GM06990 (cell line): ENCODE measurements at regions not wholly inside any gene's neighbourhood (a gene's known extent, or its start where the extent isn't known, plus 50 kb on each side); places are given as distances from the start of the nearest gene placed in this dataset.

Source experiments
- DNase-seq: peaks from one replicate; pipeline ENCODE4 v3.0.0-alpha.2; 2011; ENCODE audit not compliant: insufficient read length; ENCODE audit errors: extremely low read depth
- H3K27me3 ChIP-seq: replicated peaks from 2 replicates; pipeline ENCODE4 v1.6.0; 2011; ENCODE audit warnings: low read length; ENCODE audit not compliant: control insufficient read depth, insufficient read depth
- H3K36me3 ChIP-seq: 2 replicates; pipeline ENCODE4 v1.5.1; 2011; ENCODE audit warnings: low read length; ENCODE audit not compliant: control insufficient read depth, insufficient read depth
- H3K4me3 ChIP-seq: replicated peaks from 2 replicates; pipeline ENCODE4 v1.5.1; 2011; ENCODE audit warnings: low read depth, mild to moderate bottlenecking, control low read depth, low read length
- TF ChIP-seq, protein P1 (sequence below): IDR thresholded peaks from 2 replicates; pipeline ENCODE4 v1.5.1; 2011; ENCODE audit warnings: low read length, control low read depth, mild to moderate bottlenecking, inconsistent platforms; ENCODE audit not compliant: insufficient read depth, poor library complexity, severe bottlenecking

DNA sequence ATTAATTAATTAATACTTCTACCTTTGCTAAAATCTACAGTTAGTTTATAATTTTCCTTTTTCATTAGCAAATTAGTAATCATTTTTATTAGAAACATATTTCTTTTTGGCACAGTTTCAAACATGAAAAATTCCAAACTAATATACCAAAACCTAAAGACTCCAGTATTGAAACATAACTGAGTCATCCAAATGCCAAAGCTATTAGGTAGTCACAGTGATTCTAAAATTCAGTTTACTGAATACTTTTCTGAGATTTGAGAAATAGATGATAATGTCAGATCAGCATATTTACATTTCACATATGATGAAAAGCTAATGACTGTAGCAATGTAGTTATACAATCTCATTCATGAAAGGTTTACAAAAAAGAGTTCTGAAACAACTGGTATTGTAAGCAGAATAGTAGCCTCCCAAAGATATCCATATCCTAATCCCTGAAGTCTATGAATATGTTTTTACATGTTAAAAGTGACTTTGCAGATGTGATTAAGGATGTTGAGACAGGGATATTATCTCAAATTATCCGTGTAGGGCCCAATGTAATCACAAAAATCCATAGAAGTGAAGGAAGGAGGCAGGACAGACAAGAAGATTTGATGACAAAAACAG, 680.2 kb upstream of the CHAC2 start:
- Histone ChIP-seq H3K4me3 (no peak overlapping the region), H3K36me3 (no peaks in the 10 kb centered on the region), H3K27me3 (no peaks in the 10 kb centered on the region)
- no peak for DNase-seq
- TF ChIP-seq, protein P1, sequence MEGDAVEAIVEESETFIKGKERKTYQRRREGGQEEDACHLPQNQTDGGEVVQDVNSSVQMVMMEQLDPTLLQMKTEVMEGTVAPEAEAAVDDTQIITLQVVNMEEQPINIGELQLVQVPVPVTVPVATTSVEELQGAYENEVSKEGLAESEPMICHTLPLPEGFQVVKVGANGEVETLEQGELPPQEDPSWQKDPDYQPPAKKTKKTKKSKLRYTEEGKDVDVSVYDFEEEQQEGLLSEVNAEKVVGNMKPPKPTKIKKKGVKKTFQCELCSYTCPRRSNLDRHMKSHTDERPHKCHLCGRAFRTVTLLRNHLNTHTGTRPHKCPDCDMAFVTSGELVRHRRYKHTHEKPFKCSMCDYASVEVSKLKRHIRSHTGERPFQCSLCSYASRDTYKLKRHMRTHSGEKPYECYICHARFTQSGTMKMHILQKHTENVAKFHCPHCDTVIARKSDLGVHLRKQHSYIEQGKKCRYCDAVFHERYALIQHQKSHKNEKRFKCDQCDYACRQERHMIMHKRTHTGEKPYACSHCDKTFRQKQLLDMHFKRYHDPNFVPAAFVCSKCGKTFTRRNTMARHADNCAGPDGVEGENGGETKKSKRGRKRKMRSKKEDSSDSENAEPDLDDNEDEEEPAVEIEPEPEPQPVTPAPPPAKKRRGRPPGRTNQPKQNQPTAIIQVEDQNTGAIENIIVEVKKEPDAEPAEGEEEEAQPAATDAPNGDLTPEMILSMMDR = no peak

DNA sequence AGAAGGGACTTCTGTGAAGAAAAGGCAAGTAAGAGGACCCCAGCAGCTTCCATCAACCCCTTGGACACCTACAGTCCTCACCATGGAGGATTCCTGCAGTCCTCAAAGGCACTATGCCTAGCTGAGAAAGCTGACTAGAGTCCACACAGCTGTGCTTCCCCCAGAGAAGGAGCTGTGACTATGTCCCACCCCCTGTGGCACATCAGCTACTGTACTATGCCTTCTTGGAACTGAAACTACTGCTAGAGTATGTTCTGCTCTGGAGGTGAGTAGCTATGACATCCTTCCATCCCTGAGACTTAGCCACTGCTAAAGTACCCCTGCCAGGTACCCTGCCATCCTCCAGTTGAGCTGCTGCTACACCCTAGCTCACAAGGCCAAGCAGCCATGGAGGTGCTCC, 690.2 kb upstream of the CHAC2 start:
- TF ChIP-seq, protein P1 = no peak
- Histone ChIP-seq H3K4me3 (no peak overlapping the region), H3K36me3 (no peaks in the 10 kb centered on the region), H3K27me3 (no peaks in the 10 kb centered on the region)
- DNase-seq = no peak

DNA sequence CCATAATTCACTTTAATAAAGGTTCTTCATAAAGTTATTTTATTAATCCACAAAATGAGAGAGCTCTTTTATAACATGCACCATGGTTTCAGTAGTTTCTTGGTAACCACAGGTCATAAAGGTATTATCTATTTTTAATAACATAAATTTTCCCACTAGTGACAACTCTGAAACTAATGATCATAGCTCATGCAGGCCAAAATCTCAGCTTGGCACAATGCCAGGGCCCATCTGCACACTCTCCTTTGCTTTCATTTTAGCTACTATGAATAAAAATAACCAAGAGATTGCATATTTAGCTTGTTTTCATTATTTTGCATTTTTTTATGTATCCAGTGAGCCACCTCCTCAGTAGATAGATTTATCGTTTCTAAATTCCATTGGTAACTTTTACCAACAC, 691.8 kb upstream of the CHAC2 start:
- DNase-seq = no peak
- Histone ChIP-seq H3K27me3 (no peaks in the 10 kb centered on the region), H3K4me3 (no peak overlapping the region), H3K36me3 (no peaks in the 10 kb centered on the region)
- TF ChIP-seq, protein P1 = no peak

DNA sequence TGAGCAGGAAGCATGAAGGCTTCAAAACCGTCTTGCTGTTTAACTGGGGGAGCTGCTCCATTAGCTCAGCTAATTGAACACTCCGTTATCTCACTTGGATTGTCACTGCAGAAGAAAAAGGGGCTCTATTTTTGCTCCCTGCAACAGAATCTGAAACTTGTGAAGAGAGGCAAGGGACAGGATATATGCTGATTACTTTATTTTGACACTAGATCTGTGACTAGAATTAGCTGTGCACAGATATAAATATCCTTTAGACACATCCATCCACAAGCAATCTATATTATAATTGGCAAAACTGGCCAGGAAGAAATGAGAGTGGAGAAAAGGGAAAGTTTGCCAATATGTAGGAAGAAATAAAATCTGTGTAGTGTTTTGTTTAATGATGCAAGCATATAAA, 700.1 kb upstream of the CHAC2 start:
- TF ChIP-seq, protein P1 = no peak
- Histone ChIP-seq H3K36me3 (no peaks in the 10 kb centered on the region), H3K27me3 (no peaks in the 10 kb centered on the region), H3K4me3 (no peak overlapping the region)
- no peak for DNase-seq

DNA sequence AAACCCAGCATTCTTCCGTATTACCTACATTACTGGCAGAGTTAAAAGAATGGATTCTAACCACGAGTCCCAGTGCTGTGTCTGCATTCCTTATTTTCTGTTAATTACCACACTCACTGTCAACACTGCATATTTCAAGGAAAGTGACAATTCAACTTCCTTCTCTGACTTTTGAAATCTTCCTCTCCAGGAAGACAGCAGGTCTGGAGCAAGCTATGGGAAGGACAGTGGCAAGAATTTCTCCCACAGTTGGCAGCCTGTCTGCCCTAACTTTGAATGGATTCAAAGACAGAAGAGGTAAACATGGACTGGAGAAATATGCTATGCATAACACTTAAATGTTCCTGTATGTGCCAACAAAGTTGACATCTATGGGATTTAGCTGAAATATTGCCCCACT, 700.5 kb upstream of the CHAC2 start:
- DNase-seq = no peak
- Histone ChIP-seq H3K27me3 (no peaks in the 10 kb centered on the region), H3K4me3 (no peak overlapping the region), H3K36me3 (no peaks in the 10 kb centered on the region)
- TF ChIP-seq, protein P1 = no peak

DNA sequence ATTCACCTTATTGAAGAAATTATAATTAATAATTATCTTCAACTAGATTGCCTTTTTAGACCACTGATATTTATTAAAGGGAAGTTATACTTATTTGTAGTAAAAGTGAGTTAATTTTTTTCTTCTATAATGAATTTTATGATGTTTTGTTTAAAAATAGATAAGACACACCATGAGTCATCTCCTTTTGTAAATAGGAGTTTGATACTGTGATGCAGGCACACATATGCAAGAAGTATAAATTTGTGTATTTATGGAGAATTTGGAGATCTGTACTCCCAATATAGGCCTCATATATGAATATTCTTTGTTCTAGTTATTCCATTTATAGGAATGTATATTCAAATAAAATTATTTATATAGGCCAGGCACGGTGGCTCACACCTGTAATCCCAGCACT, 703.5 kb upstream of the CHAC2 start:
- TF ChIP-seq, protein P1 = no peak
- Histone ChIP-seq H3K27me3 (no peaks in the 10 kb centered on the region), H3K4me3 (no peak overlapping the region), H3K36me3 (no peaks in the 10 kb centered on the region)
- DNase-seq = no peak
